ENCODE measurements at regions not wholly inside any gene's neighbourhood (a gene's known extent, or its start where the extent isn't known, plus 50 kb on each side); places are given as distances from the start of the nearest gene placed in this dataset.

- no peak for TF ChIP-seq TSHZ1 (tag by site-specific recombination; IDR thresholded peaks at IDR 0.05; ENCODE audit: borderline replicate concordance)
Observed at GRCh38 chr2:154910701-154911100, 212.2 kb downstream of the KCNJ3 start (continued).

GRCh38 chr2:154908327-154908726 lies 209.8 kb downstream of the KCNJ3 start:
- no peaks in the 10 kb centered on the region for H3K9me3 ChIP-seq (ENCODE audit: control insufficient read depth, insufficient read depth, low read depth, low read length)
- no peak overlapping the region for H3K4me3 ChIP-seq (ENCODE audit: low read depth, low read length)
- H3K36me3 ChIP-seq (ENCODE audit: control insufficient read depth in 2 of 2, insufficient read depth in 1 of 2, low read length in 2 of 2), result no peaks in the 10 kb centered on the region
- CTCF ChIA-PET, result no interaction called here
- no peak overlapping the region for H3K27ac ChIP-seq (ENCODE audit: extremely low read depth, low read depth, low read length)
- no peaks in the 10 kb centered on the region for H3K4me1 ChIP-seq (ENCODE audit: control insufficient read depth, insufficient read depth, low read length)
- POLR2A ChIA-PET, result no interaction called here
- no peak for TF ChIP-seq SP3 (tag by site-specific recombination; IDR thresholded peaks at IDR 0.05)
